ENCODE measurements at regions not wholly inside any gene's neighbourhood (a gene's known extent, or its start where the extent isn't known, plus 50 kb on each side); places are given as distances from the start of the nearest gene placed in this dataset.
"Not testable (repeated sequence)": the region's sequence is repeated elsewhere in the genome, so short reads cannot be mapped to it uniquely, and the experiment has no call there.

GRCh38 chr1:171397851-171398469 is 84.0 kb downstream of the FMO4 start:
- DNase-seq = no peak
- intact Hi-C loops (cut with DNase I) = no loop called here

- no peak for DNase-seq
- intact Hi-C loops (cut with DNase I) = no loop called here
These were observed 81.9 kb upstream of the PRRC2C start for GRCh38 chr1:171403393-171403792.

- no peak for DNase-seq
- intact Hi-C loops (cut with DNase I) = no loop called here
These were observed 80.0 kb upstream of the PRRC2C start for GRCh38 chr1:171405391-171405714.

- intact Hi-C loops (cut with DNase I); DNase-seq: not testable (repeated sequence)
These were observed 71.8 kb upstream of the PRRC2C start for GRCh38 chr1:171413557-171413956.

- intact Hi-C loops (cut with DNase I) = no loop called here
- no peak for DNase-seq
These were observed 66.8 kb upstream of the PRRC2C start for GRCh38 chr1:171418546-171418945.

- intact Hi-C loops (cut with DNase I) = no loop called here
- no peak for DNase-seq
These were observed 64.5 kb upstream of the PRRC2C start for GRCh38 chr1:171420810-171421209.

- intact Hi-C loops (cut with DNase I) = no loop called here
- no peak for DNase-seq
These were observed 63.8 kb upstream of the PRRC2C start for GRCh38 chr1:171421413-171422020.

- intact Hi-C loops (cut with DNase I) = no loop called here
- DNase-seq = no peak
These were observed 62.8 kb upstream of the PRRC2C start for GRCh38 chr1:171422511-171422910.

GRCh38 chr1:171424494-171424893 is 60.8 kb upstream of the PRRC2C start:
- DNase-seq = no peak
- intact Hi-C loops (cut with DNase I) = no loop called here

GRCh38 chr1:171426645-171427044 is 58.7 kb upstream of the PRRC2C start:
- intact Hi-C loops (cut with DNase I) = no loop called here
- DNase-seq = peak in 12 of 42 donors; percentile 2 to 54 (median 12)

- intact Hi-C loops (cut with DNase I) = no loop called here
- peak in 2 of 42 donors; percentile 7 to 24 for DNase-seq
These were observed 57.4 kb upstream of the PRRC2C start for GRCh38 chr1:171427852-171428471.

GRCh38 chr1:171429137-171429536 is 56.2 kb upstream of the PRRC2C start:
- intact Hi-C loops (cut with DNase I) = no loop called here
- DNase-seq = no peak

GRCh38 chr1:171431994-171432393 is 53.3 kb upstream of the PRRC2C start:
- intact Hi-C loops (cut with DNase I) = no loop called here
- no peak for DNase-seq

- intact Hi-C loops (cut with DNase I) = no loop called here
- no peak for DNase-seq
These were observed 52.9 kb upstream of the PRRC2C start for GRCh38 chr1:171432473-171432872.

- no peak for DNase-seq
These were observed 51.9 kb upstream of the PRRC2C start for GRCh38 chr1:171433451-171433850.

GRCh38 chr1:171434717-171435346 is 50.5 kb upstream of the PRRC2C start:
- intact Hi-C loops (cut with DNase I) = no loop called here
- no peak for DNase-seq

More at GRCh38 chr1:171433451-171433850, 51.9 kb upstream of the PRRC2C start:
- intact Hi-C loops (cut with DNase I) = no loop called here

Data from head of caudate nucleus (tissue), 42 donors.